Stimulated activated naive CD8-positive, alpha-beta T cell treated with anti-CD3 and anti-CD28 coated beads, Interleukin-15, amount 100 ng/mL, for 72 hours (primary cell): ENCODE measurements at regions not wholly inside any gene's neighbourhood (a gene's known extent, or its start where the extent isn't known, plus 50 kb on each side); places are given as distances from the start of the nearest gene placed in this dataset.

ENCODE experiments used
- ATAC-seq: fragments of 150-1000 bp; cut with Tn5 transposase; 2 replicates; pipeline ENCODE4 v1.10.0; 2021; ENCODE audit warnings: mild to moderate bottlenecking, moderate library complexity
- DNase-seq, 2 donors: peaks; one replicate each; pipeline ENCODE4 v3.0.0; 2021 to 2022
- H3K27ac Mint-ChIP-seq, 2 donors: one replicate each; pipeline ENCODE4 v1.8.0; 2022; ENCODE audit warnings: mild to moderate bottlenecking in 2 of 2, mixed read lengths in 2 of 2, moderate library complexity in 2 of 2
- H3K27me3 Mint-ChIP-seq: one replicate; pipeline ENCODE4 v1.8.0; 2022; ENCODE audit warnings: mixed read lengths
- H3K4me1 Mint-ChIP-seq: one replicate; pipeline ENCODE4 v1.8.0; 2022; ENCODE audit warnings: mild to moderate bottlenecking, mixed read lengths
- H3K4me3 Mint-ChIP-seq, 2 donors: one replicate each; pipeline ENCODE4 v1.8.0; 2022; ENCODE audit warnings: mild to moderate bottlenecking in 2 of 2, mixed read lengths in 2 of 2, moderate library complexity in 1 of 2
- H3K9me3 Mint-ChIP-seq, 2 donors: one replicate each; pipeline ENCODE4 v1.8.0; 2022; ENCODE audit warnings: mixed read lengths in 2 of 2

DNA sequence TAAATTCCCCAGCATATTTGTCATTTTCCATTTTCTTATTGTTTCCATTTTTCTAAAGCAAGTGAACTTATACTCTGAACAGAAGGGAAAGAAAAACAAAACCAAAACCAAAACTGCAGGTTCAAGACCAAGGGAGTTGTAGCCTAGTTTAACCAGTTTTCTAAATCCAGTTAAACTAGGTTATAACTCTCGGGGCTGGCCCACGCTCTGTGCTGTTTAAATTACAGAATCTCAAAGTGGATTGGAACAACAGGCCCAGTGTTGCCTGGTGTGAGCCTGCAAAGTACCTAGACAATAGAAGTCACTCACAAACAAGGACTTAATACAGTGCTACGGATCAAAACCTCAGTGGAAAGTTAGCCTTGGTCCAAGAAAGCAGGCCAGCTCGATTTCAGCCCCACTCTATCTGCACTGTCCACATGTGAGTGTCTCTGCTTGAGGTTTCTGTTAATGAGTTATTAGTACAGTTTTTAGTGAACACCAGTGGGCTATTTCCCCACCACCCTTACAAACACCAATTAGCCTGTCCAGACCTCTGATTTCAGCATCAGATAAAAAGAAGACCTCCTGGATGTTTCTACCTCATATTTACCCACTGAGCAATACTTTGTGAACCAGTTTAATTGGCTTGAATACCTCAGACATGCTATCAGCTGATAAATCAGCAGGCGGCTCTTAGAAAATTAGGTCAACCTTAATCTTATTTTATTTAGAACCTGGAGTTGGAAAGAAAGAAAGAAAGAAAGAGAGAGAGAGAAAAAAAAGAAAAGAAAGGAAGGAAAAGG lies 93.8 kb upstream of the PDZRN3 start:
- H3K4me3 Mint-ChIP-seq: no peak overlapping the region
- no peaks in the 10 kb centered on the region for H3K4me1 Mint-ChIP-seq
- ATAC-seq (no peak), DNase-seq (no peak)
- H3K9me3 Mint-ChIP-seq: peaks cover 10 to 19% of the 10 kb centered on the region in 2 donors
- no peaks in the 10 kb centered on the region for H3K27me3 Mint-ChIP-seq
- H3K27ac Mint-ChIP-seq: no peak overlapping the region

DNA sequence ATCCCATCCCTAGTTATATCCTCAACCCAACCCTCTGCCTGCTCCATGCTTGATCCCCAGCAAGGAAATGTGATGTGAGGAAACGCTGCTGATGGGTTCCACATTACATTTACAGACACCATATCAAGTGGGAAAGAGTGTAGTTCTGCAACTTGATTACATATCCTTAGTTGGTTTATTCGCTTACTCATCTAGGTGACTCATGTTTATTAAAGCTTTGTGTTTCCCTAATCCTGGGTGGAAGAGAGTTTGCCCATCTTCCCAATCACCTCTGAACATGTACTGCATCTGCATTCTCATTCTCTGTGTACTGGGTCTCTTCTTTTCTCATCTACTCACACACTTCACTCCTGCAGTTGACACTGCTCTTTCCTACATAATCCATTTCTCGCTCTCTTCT lies 91.7 kb upstream of the PDZRN3 start:
- Mint-ChIP-seq H3K9me3 (peaks cover 16 to 21% of the 10 kb centered on the region in 2 donors), H3K27ac (no peak overlapping the region), H3K27me3 (no peaks in the 10 kb centered on the region), H3K4me1 (no peaks in the 10 kb centered on the region), H3K4me3 (no peak overlapping the region)
- ATAC-seq: no peak
- no peak for DNase-seq

DNA sequence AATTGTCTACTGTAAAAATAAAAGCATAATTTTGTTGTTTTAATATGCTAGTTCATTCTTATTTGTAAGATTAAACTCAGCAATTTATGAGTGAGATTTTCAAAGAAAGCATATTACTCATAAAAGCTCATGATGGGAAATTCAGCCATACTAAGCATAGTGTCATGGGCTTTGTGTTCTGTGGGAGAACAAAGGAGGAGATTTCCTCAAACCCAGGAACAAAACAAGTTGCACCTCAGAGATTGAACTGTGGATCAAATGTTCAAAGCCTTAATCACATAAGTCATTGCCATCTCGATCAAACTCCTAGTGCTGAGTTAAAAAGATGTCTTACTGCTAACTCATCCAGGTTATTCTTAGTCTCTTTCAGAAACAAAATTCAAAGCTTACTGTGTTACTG lies 85.6 kb upstream of the PDZRN3 start:
- H3K27ac Mint-ChIP-seq: no peak overlapping the region
- H3K4me3 Mint-ChIP-seq: no peak overlapping the region
- H3K4me1 Mint-ChIP-seq: no peaks in the 10 kb centered on the region
- DNase-seq: no peak
- no peak for ATAC-seq
- peaks cover 15 to 18% of the 10 kb centered on the region in 2 donors for H3K9me3 Mint-ChIP-seq
- no peaks in the 10 kb centered on the region for H3K27me3 Mint-ChIP-seq

DNA sequence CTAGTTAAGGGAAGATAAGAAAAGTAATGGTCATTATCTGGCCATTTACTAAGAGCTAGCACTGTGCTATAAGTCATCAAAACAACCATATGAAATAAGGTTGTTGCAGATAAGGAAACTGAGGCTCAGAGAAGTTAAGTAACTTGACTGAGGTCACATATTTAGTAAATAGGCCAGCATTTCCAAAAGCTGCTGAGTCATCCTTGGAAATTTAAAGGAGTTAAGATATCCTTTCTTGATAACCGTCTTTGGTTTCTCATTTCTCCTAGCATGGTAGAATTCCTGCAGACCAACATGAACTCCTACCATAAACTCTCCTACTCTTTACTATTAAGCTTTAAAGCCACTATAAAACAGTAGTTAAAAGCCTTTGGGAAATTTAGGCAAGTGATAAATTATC lies 85.0 kb upstream of the PDZRN3 start:
- Mint-ChIP-seq H3K27me3 (no peaks in the 10 kb centered on the region), H3K9me3 (peaks cover 15 to 18% of the 10 kb centered on the region in 2 donors), H3K4me1 (no peaks in the 10 kb centered on the region)

DNA sequence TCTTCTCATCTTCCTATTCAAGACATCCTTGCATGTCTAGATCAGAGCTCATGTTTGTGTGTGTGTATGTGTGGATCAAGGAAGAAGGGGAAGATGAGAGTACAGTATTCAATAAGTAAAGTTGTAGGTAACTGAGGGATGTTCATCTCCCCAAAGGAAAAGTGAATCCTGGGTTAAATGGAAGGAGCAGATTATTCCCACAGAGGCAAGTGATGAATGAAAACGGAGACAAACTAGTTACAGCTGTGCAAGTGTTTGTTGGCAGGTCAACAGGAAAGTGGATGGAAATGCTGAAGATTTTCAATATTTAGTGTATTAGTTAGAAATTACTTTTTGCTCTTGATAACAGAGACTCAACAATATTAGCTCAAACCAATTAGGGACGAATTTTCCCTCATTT lies 84.2 kb upstream of the PDZRN3 start:
- ATAC-seq (no peak), DNase-seq (no peak)
- Mint-ChIP-seq H3K4me1 (no peaks in the 10 kb centered on the region), H3K27me3 (no peaks in the 10 kb centered on the region), H3K9me3 (peaks cover 15 to 18% of the 10 kb centered on the region in 2 donors), H3K27ac (no peak overlapping the region), H3K4me3 (no peak overlapping the region)

More for the DNA sequence above, 85.0 kb upstream of the PDZRN3 start:
- H3K27ac Mint-ChIP-seq: no peak overlapping the region
- ATAC-seq: no peak
- no peak overlapping the region for H3K4me3 Mint-ChIP-seq
- DNase-seq: no peak

DNA sequence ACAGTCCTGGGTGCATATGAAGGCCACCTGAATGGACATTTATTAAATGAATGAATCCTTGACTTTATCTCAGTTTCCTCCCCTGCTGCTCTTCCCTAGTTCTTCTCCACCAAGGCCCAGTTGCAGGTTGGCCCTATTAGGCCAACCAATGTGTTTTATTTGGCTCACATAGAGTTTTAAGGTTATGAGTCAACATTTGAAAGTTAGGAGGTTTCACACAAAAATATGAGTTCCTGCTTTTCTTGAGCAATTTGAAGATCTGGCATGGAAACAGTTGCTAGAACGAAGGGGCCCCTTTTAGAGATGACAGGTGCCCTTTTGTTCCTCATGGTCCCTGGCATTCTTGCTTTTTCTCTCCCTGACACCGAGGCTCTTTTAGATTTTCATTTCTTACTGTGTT lies 83.0 kb upstream of the PDZRN3 start:
- H3K9me3 Mint-ChIP-seq: peaks cover 10 to 11% of the 10 kb centered on the region in 2 donors
- ATAC-seq (no peak), DNase-seq (no peak)
- H3K27me3 Mint-ChIP-seq: no peaks in the 10 kb centered on the region
- H3K27ac Mint-ChIP-seq: no peak overlapping the region
- no peak overlapping the region for H3K4me3 Mint-ChIP-seq
- no peaks in the 10 kb centered on the region for H3K4me1 Mint-ChIP-seq

DNA sequence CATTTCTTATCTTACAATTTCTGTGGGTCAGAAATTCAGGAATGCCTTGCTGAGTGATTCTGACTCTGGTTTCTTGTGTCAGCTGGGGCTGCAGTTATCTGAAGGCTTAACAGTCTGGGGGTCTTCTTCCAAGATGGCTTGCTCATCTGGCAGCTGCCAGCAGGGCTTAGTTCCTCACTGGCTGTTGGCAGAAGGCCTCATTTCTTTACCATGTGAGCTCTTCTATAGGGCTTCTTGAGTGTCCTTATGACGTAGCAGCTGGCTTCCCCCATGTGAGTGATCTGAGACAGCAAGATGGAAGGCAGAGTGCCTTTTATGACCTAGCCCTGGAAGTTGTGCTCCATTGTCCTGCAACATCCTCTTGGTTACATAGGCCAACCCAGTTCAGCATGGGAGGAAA lies 82.0 kb upstream of the PDZRN3 start:
- DNase-seq: no peak
- Mint-ChIP-seq H3K9me3 (peaks cover 7 to 10% of the 10 kb centered on the region in 2 donors), H3K27me3 (no peaks in the 10 kb centered on the region), H3K27ac (no peak overlapping the region), H3K4me1 (no peaks in the 10 kb centered on the region), H3K4me3 (no peak overlapping the region)
- ATAC-seq: no peak

DNA sequence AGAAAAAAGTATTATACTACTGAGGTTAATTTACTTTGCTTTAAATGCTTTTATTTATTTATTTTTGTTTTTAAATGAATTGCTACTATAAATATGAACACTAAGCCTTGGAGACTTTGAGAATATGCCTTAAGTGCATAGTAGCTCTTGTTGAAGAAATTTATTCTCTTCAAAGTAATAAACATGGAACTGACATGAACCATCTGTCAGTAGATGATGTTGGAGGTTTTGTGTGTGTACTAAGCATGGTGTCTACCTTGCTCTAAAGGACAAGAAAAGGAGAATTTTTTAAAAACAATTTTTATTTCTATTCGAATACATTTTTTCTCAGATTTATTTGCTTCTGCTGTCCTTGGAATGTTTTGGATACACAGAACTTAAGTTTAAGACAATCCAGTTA lies 81.1 kb upstream of the PDZRN3 start:
- Mint-ChIP-seq H3K27me3 (no peaks in the 10 kb centered on the region), H3K27ac (no peak overlapping the region), H3K9me3 (peaks cover 0 to 5% of the 10 kb centered on the region in 2 donors), H3K4me1 (no peaks in the 10 kb centered on the region), H3K4me3 (no peak overlapping the region)
- no peak for ATAC-seq
- no peak for DNase-seq

DNA sequence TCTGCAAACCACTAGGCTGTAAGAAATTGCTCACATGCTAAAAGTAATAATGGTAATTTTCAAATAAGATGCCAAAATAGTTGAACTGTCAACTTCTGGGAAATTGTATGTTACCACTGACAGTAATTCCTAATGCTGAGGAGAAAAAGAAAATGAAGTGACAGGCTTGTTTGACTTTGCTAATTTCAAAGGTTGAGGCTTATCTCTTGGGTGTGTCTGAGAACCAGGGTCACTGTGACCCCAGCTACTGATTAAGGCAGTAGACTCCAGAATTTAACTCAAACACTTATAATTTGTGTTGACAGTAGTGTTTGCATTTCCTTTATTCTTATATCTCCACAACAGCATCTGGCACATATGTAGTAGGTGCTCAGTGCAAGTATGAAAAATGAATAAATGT lies 74.6 kb upstream of the PDZRN3 start:
- H3K4me1 Mint-ChIP-seq: no peaks in the 10 kb centered on the region
- no peak overlapping the region for H3K27ac Mint-ChIP-seq
- no peak for ATAC-seq
- DNase-seq: no peak
- no peak overlapping the region for H3K4me3 Mint-ChIP-seq
- H3K9me3 Mint-ChIP-seq: no peaks in the 10 kb centered on the region
- no peaks in the 10 kb centered on the region for H3K27me3 Mint-ChIP-seq

DNA sequence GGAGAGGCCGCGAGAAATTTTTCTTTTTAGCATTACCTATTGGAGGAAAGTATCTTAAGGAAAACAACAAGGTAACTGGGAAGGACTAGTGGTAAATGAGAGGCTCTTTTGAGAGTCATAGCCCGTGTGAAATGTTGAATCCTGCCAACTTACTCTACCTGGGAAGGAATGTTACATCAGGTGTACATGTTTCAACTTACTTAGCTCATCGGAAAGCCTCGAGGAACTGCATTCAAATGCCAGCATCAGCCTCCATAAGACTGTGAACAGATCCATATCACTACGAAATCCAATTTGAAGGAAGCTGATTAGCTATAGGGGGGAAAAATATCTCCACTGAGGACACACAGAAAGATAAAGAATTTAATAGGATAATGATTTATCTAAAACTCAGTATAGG lies 72.3 kb upstream of the PDZRN3 start:
- no peaks in the 10 kb centered on the region for H3K4me1 Mint-ChIP-seq
- H3K9me3 Mint-ChIP-seq: no peaks in the 10 kb centered on the region
- H3K27me3 Mint-ChIP-seq: no peaks in the 10 kb centered on the region
- DNase-seq (no peak), ATAC-seq (no peak)
- no peak overlapping the region for H3K4me3 Mint-ChIP-seq
- H3K27ac Mint-ChIP-seq: no peak overlapping the region

DNA sequence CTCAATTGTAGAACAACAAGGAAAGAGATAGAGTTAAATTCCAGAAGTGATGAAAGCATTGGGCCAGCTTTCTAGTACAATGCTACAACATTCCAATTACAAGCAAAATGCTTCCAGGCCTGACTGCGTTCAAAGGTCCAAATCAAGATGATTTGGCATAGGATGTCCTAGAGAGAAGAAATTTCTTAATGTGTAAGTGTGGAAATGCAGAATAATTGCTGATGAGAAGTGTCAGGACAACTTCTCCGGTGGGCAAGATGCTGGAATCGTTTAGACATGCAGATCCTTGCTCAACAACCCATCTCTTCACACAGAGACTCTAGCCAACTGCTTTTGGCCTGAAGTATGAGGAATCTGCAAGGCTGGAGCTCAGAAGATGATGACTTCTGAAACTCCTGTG lies 71.1 kb upstream of the PDZRN3 start:
- Mint-ChIP-seq H3K4me3 (no peak overlapping the region), H3K27me3 (no peaks in the 10 kb centered on the region), H3K9me3 (no peaks in the 10 kb centered on the region), H3K27ac (no peak overlapping the region), H3K4me1 (no peaks in the 10 kb centered on the region)
- ATAC-seq (no peak), DNase-seq (no peak)

DNA sequence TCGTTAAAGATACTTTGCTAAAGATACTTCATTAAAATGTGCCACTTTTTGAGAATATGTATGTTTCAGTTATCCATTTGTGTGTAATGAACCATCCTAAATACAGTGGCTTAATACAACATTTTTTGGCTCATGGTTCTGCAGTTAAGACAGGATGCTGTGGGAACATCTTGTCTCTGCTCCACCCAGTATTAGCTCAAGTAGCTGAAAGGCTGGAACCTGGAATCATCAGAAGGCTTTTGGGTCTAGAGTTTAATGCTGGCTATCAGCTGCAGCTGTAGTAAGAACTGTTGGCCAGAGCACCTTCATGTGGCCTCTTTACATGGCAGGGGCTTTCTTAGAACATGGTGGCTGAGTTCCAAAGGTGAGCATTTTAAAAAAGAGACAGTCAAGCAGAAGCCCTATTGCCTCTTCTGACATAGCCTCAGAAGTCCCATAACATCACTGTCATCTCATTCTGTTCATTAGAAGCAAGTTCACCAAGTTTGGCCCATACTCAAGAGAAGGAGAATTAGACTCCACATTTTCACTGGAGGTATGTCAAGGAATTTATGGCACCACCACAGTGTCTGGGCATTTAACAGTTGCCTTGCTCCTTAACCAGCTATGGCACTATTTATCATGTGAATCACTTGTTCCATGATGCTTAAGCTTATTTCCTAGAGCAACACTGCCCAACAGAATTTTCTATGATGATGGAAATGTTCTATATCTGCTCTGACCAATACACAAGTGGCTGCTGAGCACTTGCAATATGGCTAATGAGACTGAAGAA lies 70.4 kb upstream of the PDZRN3 start:
- Mint-ChIP-seq H3K27me3 (no peaks in the 10 kb centered on the region), H3K4me1 (no peaks in the 10 kb centered on the region)

DNA sequence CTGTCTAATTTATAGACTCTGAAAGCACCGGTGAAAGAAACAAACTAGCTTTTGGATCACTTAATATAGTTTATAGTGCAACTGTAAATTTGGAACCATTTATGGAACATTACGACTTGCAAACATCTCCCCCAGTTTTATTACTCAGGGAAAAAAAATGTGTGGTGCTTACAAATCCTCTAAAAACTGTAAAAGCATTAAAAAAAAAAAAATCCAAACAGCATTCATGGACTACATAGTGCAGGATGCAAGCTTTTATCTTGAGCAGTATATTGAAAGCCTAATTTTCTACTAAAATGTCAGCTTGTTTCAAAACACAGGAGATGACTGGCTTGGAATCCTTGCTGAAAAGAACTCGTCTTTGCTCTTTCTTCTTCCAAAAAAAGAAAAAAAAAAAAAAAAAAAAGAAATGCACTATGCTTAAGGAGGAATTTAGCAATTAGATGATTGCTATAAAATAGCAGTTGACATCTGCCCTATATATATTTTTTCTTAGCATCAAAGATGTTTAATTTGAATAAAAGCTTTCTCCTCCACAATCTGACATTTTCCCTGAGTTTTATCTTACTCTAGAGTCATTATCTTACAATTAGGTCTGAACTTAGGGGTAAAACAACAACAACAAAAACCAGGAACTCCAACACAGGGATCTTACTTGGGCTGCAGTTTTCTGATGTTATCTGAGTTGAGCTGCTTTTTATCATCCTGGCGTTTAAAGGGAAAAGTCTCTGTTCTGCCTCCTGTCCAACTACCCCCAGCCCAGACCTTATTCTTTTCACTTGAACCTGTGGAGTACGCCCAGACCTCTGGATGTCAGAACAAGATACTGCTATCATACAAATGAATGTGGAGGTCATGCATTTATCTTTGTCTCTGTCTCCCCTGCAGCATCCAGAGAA lies 62.6 kb upstream of the PDZRN3 start:
- Mint-ChIP-seq H3K4me1 (no peaks in the 10 kb centered on the region), H3K9me3 (peaks cover 8 to 12% of the 10 kb centered on the region in 2 donors), H3K27me3 (no peaks in the 10 kb centered on the region), H3K4me3 (no peak overlapping the region), H3K27ac (no peak overlapping the region)
- no peak for DNase-seq
- no peak for ATAC-seq

More for the DNA sequence above, 70.4 kb upstream of the PDZRN3 start:
- Mint-ChIP-seq H3K9me3 (no peaks in the 10 kb centered on the region), H3K4me3 (no peak overlapping the region), H3K27ac (no peak overlapping the region)
- ATAC-seq: no peak
- no peak for DNase-seq

DNA sequence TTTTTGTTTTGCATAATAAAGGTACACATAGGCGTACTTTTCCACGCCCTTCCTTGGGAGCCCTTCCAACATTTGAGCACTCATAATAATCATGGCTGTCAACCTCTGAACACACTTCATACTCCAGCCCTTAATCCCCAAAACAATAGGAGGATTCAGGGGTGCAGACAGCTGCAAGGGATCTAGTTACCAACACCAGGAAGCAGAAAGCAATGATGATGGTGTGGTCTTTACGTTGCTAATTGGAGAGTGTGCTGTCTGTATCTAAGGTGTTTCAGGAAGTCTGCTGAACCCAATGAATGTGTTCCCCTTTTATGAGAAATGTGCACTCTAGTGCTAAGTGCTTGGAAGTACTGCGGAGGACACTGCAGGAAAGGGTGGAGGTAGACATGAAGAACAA lies 60.3 kb upstream of the PDZRN3 start:
- no peaks in the 10 kb centered on the region for H3K4me1 Mint-ChIP-seq
- DNase-seq (no peak), ATAC-seq (no peak)
- H3K9me3 Mint-ChIP-seq: peaks cover 8 to 12% of the 10 kb centered on the region in 2 donors
- no peaks in the 10 kb centered on the region for H3K27me3 Mint-ChIP-seq
- H3K27ac Mint-ChIP-seq: no peak overlapping the region
- no peak overlapping the region for H3K4me3 Mint-ChIP-seq

DNA sequence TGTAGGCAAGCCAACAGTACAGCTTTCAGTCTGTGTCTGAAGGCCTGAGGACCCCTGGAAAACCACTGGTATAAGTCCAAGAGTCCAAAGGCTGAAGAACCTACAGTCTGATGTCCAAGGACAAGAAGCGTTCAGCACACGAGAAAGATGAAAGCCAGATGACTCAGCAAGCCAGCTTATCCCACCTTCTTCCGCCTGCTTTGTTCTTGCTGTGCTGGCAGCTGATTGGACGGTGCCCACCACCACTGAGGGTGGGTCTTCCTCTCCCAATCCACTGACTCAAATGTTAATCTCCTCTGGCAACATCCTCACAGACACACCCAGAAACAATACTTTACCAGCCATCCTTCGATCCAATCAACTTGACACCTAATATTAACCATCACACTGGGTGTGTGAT lies 59.0 kb upstream of the PDZRN3 start:
- H3K27me3 Mint-ChIP-seq: no peaks in the 10 kb centered on the region
- H3K4me3 Mint-ChIP-seq: no peak overlapping the region
- H3K9me3 Mint-ChIP-seq: peaks cover 8 to 12% of the 10 kb centered on the region in 2 donors
- DNase-seq (no peak), ATAC-seq (no peak)
- no peaks in the 10 kb centered on the region for H3K4me1 Mint-ChIP-seq
- no peak overlapping the region for H3K27ac Mint-ChIP-seq

DNA sequence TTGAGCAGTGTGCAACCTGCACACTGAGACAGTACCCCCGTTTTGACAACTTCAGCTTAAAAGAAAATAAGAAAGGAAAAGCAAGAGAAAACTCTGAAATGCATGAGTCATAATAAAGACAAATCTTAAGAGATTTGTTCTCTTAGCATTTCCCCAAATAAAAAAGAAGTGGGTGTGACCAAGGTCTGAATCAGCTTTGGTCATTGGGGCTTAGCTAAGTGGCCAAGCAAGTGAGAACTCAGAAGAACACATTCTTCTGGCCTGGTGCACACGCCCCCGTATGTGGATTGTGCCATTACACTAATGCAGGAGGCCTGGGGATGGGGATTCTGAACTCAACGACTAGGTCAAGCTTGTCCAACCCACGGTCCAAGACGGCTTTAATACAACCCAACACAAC lies 56.9 kb upstream of the PDZRN3 start:
- H3K9me3 Mint-ChIP-seq: peaks cover 8 to 12% of the 10 kb centered on the region in 2 donors
- DNase-seq: no peak
- no peaks in the 10 kb centered on the region for H3K27me3 Mint-ChIP-seq
- ATAC-seq: no peak
- H3K4me3 Mint-ChIP-seq: no peak overlapping the region
- H3K4me1 Mint-ChIP-seq: no peaks in the 10 kb centered on the region
- no peak overlapping the region for H3K27ac Mint-ChIP-seq
